Progenitor cell of endocrine pancreas (in vitro differentiated cells): ENCODE measurements at regions not wholly inside any gene's neighbourhood (a gene's known extent, or its start where the extent isn't known, plus 50 kb on each side); places are given as distances from the start of the nearest gene placed in this dataset.
"Not testable (repeated sequence)": the region's sequence is repeated elsewhere in the genome, so short reads cannot be mapped to it uniquely, and the experiment has no call there.

Experiments
- DNase-seq: peaks from one replicate; pipeline ENCODE4 v3.0.0; 2021; ENCODE audit warnings: low spot score; ENCODE audit not compliant: unreplicated experiment
- H3K27ac Mint-ChIP-seq: 2 replicates; pipeline ENCODE4 v1.8.0; 2021; ENCODE audit warnings: mild to moderate bottlenecking, moderate library complexity, mixed read lengths
- H3K27me3 Mint-ChIP-seq: 2 replicates; pipeline ENCODE4 v1.8.0; 2021; ENCODE audit warnings: mixed read lengths
- H3K36me3 Mint-ChIP-seq: 2 replicates; pipeline ENCODE4 v1.8.0; 2022; ENCODE audit warnings: mixed read lengths; ENCODE audit not compliant: insufficient read depth
- H3K4me1 Mint-ChIP-seq: 2 replicates; pipeline ENCODE4 v1.8.0; 2021; ENCODE audit warnings: low read depth, mixed read lengths
- H3K4me3 Mint-ChIP-seq: 2 replicates; pipeline ENCODE4 v1.8.0; 2021; ENCODE audit warnings: low read depth, mild to moderate bottlenecking, moderate library complexity, mixed read lengths
- H3K9me3 Mint-ChIP-seq: 2 replicates; pipeline ENCODE4 v1.8.0; 2021; ENCODE audit warnings: low read depth, mixed read lengths

- not testable (repeated sequence) for H3K27me3 Mint-ChIP-seq, H3K27ac Mint-ChIP-seq, H3K9me3 Mint-ChIP-seq, DNase-seq, H3K4me3 Mint-ChIP-seq, H3K4me1 Mint-ChIP-seq
- H3K36me3 Mint-ChIP-seq = peaks cover 31% of the 10 kb centered on the region
These were observed 59.0 kb upstream of the TNK2 start for GRCh38 chr3:195967387-195967720.

DNA sequence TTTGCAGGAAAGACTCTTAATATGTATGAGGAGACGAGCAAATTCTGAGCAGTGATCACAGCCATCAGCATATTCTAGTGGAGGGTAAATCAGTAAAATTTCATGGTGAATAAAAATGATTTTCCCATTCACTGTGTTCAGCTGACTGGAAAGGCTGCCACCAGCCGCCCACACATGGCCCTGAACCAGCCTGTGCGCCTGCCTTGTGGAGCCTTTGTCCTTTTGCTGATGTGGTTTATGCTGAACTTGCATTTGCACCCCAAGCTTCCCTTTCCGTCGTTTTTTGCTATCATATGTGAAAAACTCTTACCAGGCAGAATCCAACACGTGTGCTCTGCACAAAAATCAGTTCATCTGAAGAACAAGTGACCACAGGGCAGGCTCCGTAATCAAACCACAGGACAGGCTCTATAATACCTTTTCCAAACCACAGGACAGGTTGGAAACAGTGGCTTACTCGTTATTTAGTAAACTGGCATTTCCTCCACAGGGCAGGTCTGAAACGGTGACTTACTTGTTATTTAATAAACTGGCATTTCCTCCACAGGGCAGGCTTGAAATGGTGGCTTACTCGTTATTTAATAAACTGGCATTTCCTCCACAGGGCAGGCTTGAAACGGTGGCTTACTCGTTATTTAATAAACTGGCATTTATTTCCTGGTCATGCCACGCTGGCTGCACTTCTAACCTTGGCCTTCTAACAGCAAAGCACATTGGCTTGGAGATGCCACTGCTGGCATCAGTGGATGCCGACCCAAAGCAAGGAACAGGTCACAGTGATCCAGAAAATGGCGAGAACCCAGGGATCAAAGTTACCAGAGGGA, 58.4 kb upstream of the TNK2 start:
- DNase-seq, H3K27ac Mint-ChIP-seq, H3K27me3 Mint-ChIP-seq, H3K4me1 Mint-ChIP-seq, H3K9me3 Mint-ChIP-seq, H3K4me3 Mint-ChIP-seq: not testable (repeated sequence)
- peaks cover 32% of the 10 kb centered on the region for H3K36me3 Mint-ChIP-seq

DNA sequence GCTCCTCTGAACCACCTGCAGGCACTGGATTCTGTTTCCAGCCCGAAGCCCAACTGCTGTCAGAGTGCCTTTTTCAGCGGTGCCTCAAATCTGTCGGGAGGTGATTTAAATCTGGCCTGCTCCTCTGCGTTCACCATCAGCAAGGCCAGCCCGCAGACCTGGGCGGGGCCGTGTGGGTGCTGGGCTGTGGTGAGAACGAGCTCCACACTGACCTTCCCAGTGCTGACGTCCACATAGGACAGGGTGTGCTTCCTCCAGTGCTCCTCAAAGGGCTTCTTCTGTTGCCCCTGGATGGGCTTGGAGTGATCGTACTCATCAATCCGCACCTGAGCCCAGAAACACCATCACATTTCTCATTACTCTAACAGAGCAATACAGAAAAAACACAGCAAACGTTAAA, 56.9 kb upstream of the TNK2 start:
- not testable (repeated sequence) for H3K27ac Mint-ChIP-seq, H3K27me3 Mint-ChIP-seq, H3K4me3 Mint-ChIP-seq, H3K9me3 Mint-ChIP-seq, DNase-seq, H3K4me1 Mint-ChIP-seq
- H3K36me3 Mint-ChIP-seq = peaks cover 28% of the 10 kb centered on the region

DNA sequence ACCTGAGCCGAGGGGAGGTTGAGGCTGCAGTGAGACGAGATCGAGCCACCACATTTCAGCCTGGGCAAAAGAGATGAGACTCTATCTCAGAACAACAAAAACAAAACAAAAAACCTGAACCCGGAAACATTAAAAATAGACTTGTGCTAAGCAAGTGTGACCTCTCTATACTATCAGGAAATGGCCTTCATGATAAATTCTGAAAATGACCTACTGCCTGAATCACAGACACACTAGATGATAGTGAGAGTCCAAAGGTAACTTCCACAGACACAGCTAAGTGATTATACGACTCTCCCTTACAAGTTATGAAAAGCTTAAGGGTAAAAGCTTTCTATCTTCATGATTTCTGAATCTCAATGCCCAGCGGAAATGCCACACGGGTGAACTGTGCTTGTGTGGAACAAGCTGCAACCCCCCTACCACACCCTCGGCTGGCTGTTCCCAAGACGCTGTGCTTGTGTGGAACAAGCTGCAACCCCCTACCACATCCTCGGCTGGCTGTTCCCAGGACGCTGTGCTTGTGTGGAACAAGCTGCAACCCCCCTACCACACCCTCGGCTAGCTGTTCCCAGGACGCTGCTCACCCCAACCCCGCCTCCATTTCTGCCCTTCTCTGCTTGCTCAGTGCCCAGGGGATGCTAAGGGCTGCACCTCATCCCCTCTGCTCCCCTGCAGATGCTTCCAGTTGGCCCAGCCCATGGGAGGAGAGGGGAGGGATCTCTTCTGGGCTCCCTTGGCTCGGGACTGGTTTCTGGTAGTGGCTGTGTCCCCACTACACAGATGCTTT, 56.2 kb upstream of the TNK2 start:
- not testable (repeated sequence) for H3K27me3 Mint-ChIP-seq, H3K9me3 Mint-ChIP-seq, H3K4me1 Mint-ChIP-seq, H3K4me3 Mint-ChIP-seq, DNase-seq, H3K27ac Mint-ChIP-seq
- H3K36me3 Mint-ChIP-seq = peaks cover 23% of the 10 kb centered on the region

DNA sequence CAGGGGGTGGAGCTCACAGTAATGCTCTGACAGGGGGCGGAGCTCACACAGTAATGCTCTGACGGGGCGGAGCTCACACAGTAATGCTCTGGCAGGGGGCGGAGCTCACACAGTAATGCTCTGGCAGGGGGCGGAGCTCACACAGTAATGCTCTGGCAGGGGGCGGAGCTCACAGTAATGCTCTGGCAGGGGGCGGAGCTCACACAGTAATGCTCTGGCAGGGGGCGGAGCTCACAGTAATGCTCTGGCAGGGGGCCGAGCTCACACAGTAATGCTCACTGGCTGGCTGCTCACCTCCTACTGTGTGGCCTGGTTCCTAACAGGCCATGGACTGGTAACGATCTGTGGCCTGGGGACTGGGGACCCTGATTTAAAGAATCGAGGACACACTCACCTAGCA, 53.9 kb upstream of the TNK2 start:
- H3K36me3 Mint-ChIP-seq = peaks cover 24% of the 10 kb centered on the region
- H3K4me1 Mint-ChIP-seq = not testable (repeated sequence)

GRCh38 chr3:195960971-195961775, 52.8 kb upstream of the TNK2 start:
- not testable (repeated sequence) for H3K4me3 Mint-ChIP-seq, H3K27ac Mint-ChIP-seq, H3K9me3 Mint-ChIP-seq, H3K27me3 Mint-ChIP-seq, DNase-seq, H3K4me1 Mint-ChIP-seq
- peaks cover 24% of the 10 kb centered on the region for H3K36me3 Mint-ChIP-seq

More for the DNA sequence above, 53.9 kb upstream of the TNK2 start:
- H3K4me3 Mint-ChIP-seq, H3K9me3 Mint-ChIP-seq, H3K27me3 Mint-ChIP-seq, DNase-seq: not testable (repeated sequence)
- peak overlapping the region; percentile 40 for H3K27ac Mint-ChIP-seq

DNA sequence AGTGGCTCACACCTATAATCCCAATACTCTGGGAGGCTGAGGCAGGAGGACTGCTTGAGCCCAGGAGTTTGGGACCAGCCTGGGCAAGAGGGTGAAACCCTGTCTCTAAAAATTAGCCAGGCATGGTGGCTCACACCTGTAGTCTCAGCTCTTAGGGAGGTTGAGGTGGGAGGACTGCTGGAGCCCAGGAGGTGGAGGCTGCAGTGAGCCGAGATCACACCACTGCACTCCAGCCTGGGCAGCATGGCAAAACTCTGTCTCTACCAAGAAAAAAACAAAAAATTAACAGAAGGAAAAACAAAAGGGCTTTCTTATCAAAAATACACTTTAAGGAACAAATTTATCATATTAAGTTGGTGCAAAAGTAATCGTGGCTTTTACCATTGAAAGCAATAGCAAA, 51.8 kb upstream of the TNK2 start:
- not testable (repeated sequence) for H3K27me3 Mint-ChIP-seq, H3K4me3 Mint-ChIP-seq, H3K4me1 Mint-ChIP-seq, H3K27ac Mint-ChIP-seq, H3K9me3 Mint-ChIP-seq, DNase-seq
- H3K36me3 Mint-ChIP-seq = peaks cover 20% of the 10 kb centered on the region

DNA sequence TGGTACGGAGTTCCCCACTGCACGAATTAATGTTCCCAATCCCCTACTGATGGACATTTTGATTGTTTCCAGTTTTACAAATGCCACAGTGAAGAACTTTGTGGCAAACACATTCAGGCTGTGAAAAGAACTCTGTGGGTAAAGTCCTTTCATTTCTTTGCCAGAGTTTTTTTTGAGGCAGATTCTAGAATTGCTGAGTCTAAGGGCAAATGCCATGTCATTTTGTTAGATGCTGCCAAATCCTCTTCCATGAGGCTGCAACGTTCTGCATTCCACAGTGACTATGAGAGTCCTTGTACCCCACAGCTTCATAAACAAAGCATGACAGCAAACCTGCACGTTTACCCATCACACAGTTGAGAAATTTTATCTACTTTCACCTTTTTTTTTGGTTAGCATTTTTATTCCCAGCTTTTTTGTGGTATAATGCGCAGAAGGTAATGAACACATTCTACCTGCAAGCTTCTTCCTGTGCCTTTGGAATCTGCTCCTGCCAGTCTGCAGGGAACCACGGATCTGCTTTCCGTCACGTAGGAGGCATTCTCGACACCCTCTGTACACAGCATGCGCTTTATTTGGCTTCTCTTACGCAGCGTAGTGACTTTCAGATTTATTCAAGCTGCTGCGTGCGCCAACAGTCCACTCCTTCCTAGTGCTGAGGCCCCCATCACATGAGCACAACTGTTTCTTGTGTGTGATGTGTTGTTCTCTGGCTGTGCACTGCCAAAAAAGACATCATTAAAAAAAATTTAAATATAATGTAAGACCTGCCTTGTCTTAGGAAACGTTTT, 51.2 kb upstream of the TNK2 start:
- not testable (repeated sequence) for DNase-seq, H3K9me3 Mint-ChIP-seq, H3K27me3 Mint-ChIP-seq, H3K4me3 Mint-ChIP-seq, H3K4me1 Mint-ChIP-seq, H3K27ac Mint-ChIP-seq
- H3K36me3 Mint-ChIP-seq = peaks cover 17% of the 10 kb centered on the region

- H3K27me3 Mint-ChIP-seq, H3K4me1 Mint-ChIP-seq, H3K4me3 Mint-ChIP-seq, H3K9me3 Mint-ChIP-seq, DNase-seq, H3K27ac Mint-ChIP-seq: not testable (repeated sequence)
- peaks cover 16% of the 10 kb centered on the region for H3K36me3 Mint-ChIP-seq
These were observed 50.4 kb upstream of the TNK2 start for GRCh38 chr3:195958736-195959135.
